ENCODE measurements at regions not wholly inside any gene's neighbourhood (a gene's known extent, or its start where the extent isn't known, plus 50 kb on each side); places are given as distances from the start of the nearest gene placed in this dataset.

DNA sequence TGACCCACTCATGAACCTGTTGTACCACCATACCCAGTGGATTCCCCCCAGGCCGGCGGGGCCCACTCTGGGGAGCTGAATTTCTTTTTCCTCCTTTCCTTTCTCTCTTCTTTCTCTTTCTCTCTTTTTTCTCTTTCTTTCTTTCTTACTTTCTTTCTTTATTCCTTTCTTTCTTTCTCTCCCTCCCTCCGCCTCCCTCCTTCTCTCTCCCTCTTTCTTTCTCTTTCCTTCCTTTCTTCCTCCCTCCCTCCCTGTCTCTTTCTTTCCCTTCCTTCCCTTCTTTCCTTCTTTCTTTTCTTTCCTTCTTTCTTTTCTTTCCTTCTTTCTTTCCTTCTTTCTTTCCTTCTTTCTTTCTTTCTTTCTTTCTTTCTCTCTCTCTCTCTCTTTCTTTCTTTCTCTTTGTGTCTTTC lies 327.7 kb downstream of the ZNF536 start:
- Histone ChIP-seq H3K27ac (ENCODE audit: low read depth, low read length) (no peak overlapping the region), H4K20me1 (ENCODE audit: insufficient read depth, low read length) (no peaks in the 10 kb centered on the region), H3K4me2 (ENCODE audit: insufficient read depth, low read length) (no peak overlapping the region), H3K4me3 (ENCODE audit: insufficient read depth, low read length) (no peak overlapping the region), H3K9me3 (ENCODE audit: low read depth, low read length) (no peaks in the 10 kb centered on the region), H2AFZ (ENCODE audit: low read length) (no peak overlapping the region), H3K36me3 (ENCODE audit: insufficient read depth, low read length) (no peaks in the 10 kb centered on the region), H3K27me3 (ENCODE audit: insufficient read depth, low read length) (no peaks in the 10 kb centered on the region), H3K4me1 (ENCODE audit: insufficient read depth, low read length) (no peaks in the 10 kb centered on the region), H3K79me2 (ENCODE audit: insufficient read depth, low read length) (no peaks in the 10 kb centered on the region)
- DNase-seq (ENCODE audit: insufficient read length, low spot score, missing footprints): no peak
- TF ChIP-seq, protein P1, sequence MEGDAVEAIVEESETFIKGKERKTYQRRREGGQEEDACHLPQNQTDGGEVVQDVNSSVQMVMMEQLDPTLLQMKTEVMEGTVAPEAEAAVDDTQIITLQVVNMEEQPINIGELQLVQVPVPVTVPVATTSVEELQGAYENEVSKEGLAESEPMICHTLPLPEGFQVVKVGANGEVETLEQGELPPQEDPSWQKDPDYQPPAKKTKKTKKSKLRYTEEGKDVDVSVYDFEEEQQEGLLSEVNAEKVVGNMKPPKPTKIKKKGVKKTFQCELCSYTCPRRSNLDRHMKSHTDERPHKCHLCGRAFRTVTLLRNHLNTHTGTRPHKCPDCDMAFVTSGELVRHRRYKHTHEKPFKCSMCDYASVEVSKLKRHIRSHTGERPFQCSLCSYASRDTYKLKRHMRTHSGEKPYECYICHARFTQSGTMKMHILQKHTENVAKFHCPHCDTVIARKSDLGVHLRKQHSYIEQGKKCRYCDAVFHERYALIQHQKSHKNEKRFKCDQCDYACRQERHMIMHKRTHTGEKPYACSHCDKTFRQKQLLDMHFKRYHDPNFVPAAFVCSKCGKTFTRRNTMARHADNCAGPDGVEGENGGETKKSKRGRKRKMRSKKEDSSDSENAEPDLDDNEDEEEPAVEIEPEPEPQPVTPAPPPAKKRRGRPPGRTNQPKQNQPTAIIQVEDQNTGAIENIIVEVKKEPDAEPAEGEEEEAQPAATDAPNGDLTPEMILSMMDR (IDR thresholded peaks at IDR 0.05; ENCODE audit: extremely low read depth, low read depth, low read length): no peak

DNA sequence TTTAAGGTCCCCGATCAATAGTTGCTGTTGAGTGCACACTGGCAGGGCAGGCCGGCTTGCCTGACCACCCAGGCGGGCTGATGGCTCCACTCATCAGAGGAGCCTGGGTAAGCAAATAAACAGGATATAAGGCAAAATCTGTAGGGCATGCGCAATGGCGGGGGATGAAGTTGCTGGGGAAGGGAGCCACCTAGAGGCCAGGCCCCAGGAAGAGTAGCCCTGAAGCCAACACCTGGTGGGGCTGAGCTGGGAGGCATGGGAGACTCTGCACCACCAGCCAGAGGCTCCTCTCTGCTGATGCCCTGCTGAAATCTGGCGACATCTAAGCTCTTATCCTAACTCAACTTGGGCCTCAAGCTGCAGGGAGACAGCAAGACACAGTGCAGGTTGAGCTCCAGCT lies 324.3 kb downstream of the ZNF536 start:
- no peaks in the 10 kb centered on the region for H3K36me3 ChIP-seq (ENCODE audit: insufficient read depth, low read length)
- no peak overlapping the region for H3K27ac ChIP-seq (ENCODE audit: low read depth, low read length)
- H4K20me1 ChIP-seq (ENCODE audit: insufficient read depth, low read length): no peaks in the 10 kb centered on the region
- no peak overlapping the region for H3K4me3 ChIP-seq (ENCODE audit: insufficient read depth, low read length)
- peaks cover 12% of the 10 kb centered on the region for H3K27me3 ChIP-seq (ENCODE audit: insufficient read depth, low read length)
- no peak overlapping the region for H2AFZ ChIP-seq (ENCODE audit: low read length)
- no peaks in the 10 kb centered on the region for H3K79me2 ChIP-seq (ENCODE audit: insufficient read depth, low read length)
- DNase-seq (ENCODE audit: insufficient read length, low spot score, missing footprints): no peak
- H3K4me2 ChIP-seq (ENCODE audit: insufficient read depth, low read length): no peak overlapping the region
- H3K4me1 ChIP-seq (ENCODE audit: insufficient read depth, low read length): no peaks in the 10 kb centered on the region
- TF ChIP-seq, protein P1 (IDR thresholded peaks at IDR 0.05; ENCODE audit: extremely low read depth, low read depth, low read length): peak; percentile 25
- no peaks in the 10 kb centered on the region for H3K9me3 ChIP-seq (ENCODE audit: low read depth, low read length)

DNA sequence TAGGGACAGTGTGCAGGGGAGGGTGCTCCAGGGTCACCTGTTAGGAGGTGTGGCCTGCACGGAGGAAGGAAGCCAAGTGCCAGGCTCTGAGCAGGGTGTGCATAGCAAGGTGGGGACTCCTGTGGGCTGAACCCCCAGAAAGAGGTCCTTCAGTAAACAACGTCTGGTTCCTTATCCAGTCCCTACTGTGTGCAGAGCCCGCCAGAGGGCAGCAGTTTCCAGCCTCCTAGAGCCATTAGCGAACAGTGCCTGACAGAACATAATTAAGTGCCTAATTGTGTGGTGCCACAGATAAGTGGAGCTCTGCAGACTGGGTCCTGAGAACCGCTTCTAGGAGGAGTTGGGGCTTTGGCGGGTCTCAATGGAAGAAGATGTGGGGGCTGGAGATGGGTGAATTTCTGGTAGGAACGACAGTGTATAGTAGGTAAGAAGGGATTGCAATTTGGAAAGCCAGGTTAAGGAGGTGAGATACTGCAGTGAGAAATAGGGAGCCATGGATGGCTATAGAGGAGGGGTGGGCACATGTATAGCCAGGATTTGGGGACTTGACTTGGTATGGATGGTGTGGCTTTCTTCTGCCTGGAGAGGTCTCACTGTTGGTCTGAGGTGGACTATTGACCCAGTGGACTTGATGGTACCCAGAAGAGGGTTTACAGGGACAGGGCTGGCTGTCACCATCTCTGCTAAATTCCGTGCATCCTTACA lies 323.1 kb downstream of the ZNF536 start:
- Histone ChIP-seq H3K4me2 (ENCODE audit: insufficient read depth, low read length) (no peak overlapping the region), H3K27me3 (ENCODE audit: insufficient read depth, low read length) (peaks cover 17% of the 10 kb centered on the region), H3K36me3 (ENCODE audit: insufficient read depth, low read length) (no peaks in the 10 kb centered on the region), H3K27ac (ENCODE audit: low read depth, low read length) (no peak overlapping the region), H3K4me1 (ENCODE audit: insufficient read depth, low read length) (no peaks in the 10 kb centered on the region), H3K9me3 (ENCODE audit: low read depth, low read length) (no peaks in the 10 kb centered on the region), H4K20me1 (ENCODE audit: insufficient read depth, low read length) (no peaks in the 10 kb centered on the region), H3K4me3 (ENCODE audit: insufficient read depth, low read length) (no peak overlapping the region), H3K79me2 (ENCODE audit: insufficient read depth, low read length) (no peaks in the 10 kb centered on the region), H2AFZ (ENCODE audit: low read length) (no peak overlapping the region)
- DNase-seq (ENCODE audit: insufficient read length, low spot score, missing footprints): no peak
- TF ChIP-seq, protein P1 (IDR thresholded peaks at IDR 0.05; ENCODE audit: extremely low read depth, low read depth, low read length): no peak

DNA sequence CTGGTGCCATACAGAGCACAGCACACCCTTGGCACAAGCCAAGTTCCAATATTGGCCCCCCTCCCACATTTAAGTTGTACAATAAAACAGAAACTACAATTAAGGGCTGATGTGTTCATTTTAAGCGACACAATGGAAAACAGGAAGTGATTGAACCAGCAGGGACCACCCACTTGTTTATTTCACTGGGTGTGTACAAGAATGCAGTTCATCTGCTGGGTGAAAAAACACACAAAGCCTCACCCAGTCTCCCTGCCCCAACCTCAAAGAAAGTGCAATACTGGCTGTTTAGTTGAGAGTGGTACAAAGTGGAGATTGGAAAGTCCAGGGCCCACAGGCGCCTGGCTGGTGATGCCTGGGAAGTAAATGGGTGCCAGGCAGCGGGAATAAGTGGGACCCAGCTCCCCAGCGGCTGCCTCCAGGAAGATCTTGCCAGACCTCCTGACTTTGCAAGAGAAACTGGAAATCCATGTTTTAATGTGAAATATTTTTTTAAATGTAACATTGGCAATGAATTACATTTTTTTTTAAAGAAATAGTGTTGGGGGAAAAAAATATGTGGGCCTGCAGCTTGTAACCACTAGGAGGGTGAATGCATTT lies 322.1 kb downstream of the ZNF536 start:
- no peak overlapping the region for H2AFZ ChIP-seq (ENCODE audit: low read length)
- TF ChIP-seq, protein P1 (IDR thresholded peaks at IDR 0.05; ENCODE audit: extremely low read depth, low read depth, low read length): no peak
- H3K4me1 ChIP-seq (ENCODE audit: insufficient read depth, low read length): no peaks in the 10 kb centered on the region

More for the DNA sequence above, 322.1 kb downstream of the ZNF536 start:
- Histone ChIP-seq H3K36me3 (ENCODE audit: insufficient read depth, low read length) (no peaks in the 10 kb centered on the region), H3K9me3 (ENCODE audit: low read depth, low read length) (no peaks in the 10 kb centered on the region), H3K4me2 (ENCODE audit: insufficient read depth, low read length) (no peak overlapping the region), H3K27me3 (ENCODE audit: insufficient read depth, low read length) (peaks cover 17% of the 10 kb centered on the region), H4K20me1 (ENCODE audit: insufficient read depth, low read length) (no peaks in the 10 kb centered on the region), H3K4me3 (ENCODE audit: insufficient read depth, low read length) (no peak overlapping the region), H3K27ac (ENCODE audit: low read depth, low read length) (no peak overlapping the region), H3K79me2 (ENCODE audit: insufficient read depth, low read length) (no peaks in the 10 kb centered on the region)
- no peak for DNase-seq (ENCODE audit: insufficient read length, low spot score, missing footprints)
